Cerebellar nuclear complex (tissue), 1 donor: ENCODE measurements at regions not wholly inside any gene's neighbourhood (a gene's known extent, or its start where the extent isn't known, plus 50 kb on each side); places are given as distances from the start of the nearest gene placed in this dataset.
"Not testable (repeated sequence)": the region's sequence is repeated elsewhere in the genome, so short reads cannot be mapped to it uniquely, and the experiment has no call there.

Source experiments
- DNase-seq, 2 experiments: peaks; one replicate each; lab custom pipeline; 2025; lab: John Stamatoyannopoulos, UW

DNA sequence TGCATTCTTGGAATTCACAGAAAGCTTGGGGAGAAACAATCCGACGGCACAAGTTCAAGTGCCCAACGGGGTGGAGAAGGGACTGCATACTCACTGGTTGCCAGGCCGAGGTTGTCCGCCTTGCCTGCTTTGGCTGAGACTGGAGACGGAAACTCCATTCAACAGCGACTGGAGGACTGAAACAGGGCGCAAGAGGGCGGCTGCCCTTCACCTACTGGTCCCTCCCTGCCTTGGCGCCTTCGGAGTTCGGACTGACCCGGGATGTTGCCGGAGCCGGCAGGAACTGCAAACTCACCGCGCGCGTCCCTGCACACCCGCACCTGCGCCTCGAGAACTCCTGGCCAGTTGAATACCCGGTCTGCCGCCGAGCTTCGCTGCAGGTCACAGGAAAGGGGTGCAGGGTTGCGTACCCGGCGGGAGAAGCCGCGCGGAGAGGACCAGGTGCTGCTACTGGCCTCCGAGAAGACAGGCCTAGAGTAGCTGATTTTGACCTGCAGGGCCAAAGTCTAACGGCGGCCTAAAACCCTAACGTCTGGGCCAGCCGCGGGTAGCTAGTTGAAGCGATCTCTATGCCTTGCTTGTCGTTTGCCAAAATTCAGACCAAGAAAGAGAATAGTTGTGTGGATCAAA, 132.9 kb downstream of the FAM72B start:
- DNase-seq, result not testable (repeated sequence)

DNA sequence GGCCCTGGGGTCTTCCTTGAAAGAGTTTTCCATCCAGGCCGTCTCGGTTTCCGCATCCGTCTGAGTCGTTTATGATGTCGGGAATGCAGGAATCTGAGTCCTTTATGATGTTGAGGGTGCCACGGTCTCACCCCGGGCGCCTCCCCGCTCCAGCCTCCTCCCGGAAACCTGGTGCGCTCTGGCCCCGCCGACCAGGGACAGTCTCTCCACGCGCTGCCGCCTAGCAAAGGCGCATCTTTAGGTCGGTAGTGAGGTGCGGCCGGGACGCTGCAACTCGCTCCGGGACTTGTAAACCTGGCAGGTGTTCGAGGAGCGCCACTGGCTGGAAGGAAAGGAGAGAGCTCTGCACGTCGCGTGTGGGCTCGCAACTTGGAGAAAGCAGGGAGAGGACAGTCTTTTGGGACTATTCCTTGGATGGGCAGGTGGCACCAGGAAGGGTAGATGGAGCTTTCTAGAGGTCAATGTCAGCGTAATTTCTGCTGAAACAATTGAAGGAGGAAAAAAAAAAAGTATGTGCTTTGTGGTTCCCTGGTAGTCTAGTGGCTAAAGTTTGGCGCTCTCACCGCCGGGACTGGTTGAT, 132.0 kb downstream of the FAM72B start:
- not testable (repeated sequence) for DNase-seq

DNA sequence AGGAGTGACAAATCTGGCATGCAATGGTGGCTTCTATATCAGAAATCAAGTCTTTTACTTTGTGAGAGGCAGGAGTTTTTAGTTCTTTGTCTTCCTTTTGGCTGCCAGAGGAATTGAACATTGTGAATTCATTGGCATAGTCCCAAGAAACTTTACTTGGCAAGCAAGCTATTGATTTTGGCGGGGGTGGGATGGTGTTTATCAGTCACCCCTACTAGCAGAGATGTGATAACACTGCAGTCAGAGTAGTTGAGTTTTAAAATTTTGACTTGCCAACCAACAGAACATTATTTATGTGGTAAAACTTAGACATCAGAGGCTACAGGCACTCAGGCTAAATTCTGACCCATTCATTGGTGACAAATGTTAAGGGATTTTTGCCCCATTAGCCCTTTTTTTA, 129.2 kb downstream of the FAM72B start:
- DNase-seq, result not testable (repeated sequence)

DNA sequence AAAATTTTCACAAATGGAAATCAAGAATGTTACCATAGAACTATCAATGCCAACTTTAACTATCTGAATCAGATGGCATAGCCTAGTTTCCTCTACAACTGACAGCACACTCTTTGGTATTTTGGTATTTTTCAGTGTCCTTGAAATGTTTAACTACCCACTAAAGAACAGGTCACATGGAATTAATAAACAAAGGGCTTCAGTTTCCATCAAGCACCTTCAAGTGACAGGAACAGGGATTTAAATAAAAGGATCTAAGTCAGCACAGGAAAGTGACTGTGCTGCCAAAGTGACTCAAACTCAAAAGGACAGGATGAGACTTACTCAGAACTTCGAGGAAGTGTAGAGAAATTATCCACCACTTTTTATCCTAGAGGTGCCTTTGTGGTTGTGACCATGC, 117.2 kb downstream of the FAM72B start:
- DNase-seq, result not testable (repeated sequence)

DNA sequence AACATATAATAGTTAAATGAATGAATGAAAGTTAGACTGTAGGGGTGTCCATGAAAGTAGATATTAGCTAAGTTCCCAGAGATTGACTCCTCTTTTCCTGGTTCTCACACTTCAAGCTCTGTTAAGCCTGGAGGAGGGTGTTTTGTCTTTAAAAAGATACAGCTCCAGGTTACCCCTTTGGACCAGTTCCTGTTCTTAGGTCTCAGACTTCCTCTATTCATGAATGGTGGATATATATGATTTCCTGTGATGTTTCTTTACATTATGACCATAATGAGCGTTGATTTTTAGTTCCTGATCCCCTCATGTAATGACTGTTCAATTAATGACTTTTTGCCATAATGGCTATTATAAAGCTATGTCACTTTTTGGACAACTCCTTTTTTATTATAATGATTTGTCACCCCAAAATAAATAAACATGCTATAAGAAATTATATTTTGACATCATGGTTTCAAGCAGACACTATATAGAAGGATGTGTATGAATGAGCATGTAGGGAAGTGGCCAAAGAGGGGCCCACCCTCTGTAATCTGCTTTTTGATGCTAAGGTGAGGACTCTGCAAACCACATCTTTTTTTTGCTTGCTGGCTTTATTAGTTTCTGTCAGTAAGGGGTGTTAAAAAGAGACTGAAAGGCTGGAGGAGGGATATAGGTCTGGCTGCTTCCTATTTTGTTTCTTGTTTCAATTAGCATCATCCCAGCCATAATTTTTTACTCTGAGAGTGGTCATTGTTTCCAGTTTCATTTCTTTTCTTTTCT, 115.2 kb downstream of the FAM72B start:
- not testable (repeated sequence) for DNase-seq

DNA sequence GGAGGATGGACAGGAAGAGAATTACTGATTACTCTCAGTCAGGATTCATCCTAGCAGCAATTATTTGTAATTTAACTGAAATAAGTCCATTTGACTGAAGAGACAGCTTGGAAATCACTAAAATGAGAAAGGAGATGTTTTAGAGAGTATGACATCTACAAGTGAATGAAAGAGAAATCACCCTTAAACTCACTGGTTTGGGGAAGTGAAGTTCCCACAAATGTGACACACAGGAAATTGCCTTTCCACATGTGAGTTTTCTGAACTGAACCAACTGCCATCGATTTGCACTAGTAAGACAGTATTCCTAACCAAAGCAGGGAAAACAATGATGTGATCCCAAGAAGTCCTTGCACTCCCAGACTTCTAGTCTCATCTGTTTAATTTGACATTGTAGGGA, 110.3 kb downstream of the FAM72B start:
- not testable (repeated sequence) for DNase-seq

DNA sequence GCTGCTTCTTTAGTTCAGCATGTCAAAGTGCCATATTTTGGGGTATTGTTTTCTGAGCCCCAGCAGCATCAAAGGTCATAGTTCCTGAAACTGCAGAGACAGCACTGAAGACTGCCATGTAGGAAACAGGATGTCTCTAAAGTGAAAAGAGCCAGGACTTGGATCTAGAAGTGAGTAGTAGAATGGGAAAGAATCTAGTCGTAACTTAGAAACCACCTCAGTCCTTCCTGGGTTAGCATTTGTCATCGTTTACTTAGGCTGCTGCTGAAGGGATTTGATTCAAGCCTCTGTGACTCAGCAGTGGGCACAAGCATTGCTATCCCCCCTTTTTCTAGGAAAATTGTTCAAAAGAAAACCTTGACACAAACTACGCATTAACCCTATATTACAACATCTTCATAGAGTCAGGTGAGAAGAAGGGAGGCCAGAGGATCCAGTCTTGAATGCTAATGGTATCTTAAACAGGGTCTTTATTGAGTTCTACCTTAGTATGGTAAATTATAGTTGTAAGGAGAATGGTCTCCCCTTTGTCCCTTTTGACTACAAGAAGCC, 108.8 kb downstream of the FAM72B start:
- DNase-seq, result not testable (repeated sequence)

DNA sequence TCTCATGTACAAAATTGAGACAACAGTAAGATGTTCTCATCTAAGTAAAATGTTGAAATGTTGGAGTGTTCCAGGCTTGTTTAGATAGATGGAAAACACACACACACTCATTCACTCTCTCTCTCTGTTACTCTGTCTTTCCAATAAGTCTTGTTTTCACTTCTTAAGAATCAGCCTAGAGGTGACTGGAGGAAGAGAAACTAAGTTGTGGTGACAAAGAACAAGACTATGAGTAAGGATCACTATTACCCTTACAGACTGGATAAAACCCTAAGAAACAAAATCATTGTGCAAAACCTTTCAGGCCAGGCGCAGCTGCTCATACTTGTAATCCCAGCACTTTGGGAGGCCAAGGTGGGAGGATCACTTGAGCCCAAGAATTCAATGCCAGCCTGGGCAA, 107.5 kb downstream of the FAM72B start:
- not testable (repeated sequence) for DNase-seq

DNA sequence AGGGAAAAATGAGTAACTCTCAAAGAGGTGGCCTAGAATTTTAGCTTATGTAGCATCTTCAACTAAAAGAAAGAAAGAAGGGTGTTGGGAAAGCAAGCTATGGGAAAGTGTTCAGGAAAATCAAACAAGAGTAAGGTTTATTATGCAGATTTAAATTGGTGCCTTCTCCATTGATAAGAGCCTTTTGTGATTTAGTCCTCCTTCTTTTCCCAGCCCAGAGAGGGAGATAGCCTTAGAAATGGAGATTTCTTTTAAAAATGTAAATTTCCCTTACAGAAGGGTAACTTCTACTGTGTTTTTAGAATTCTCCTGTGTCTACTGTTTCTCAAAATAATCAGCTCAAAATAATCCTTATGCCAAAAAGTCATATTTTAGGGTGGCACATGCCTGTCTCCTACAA, 104.5 kb downstream of the FAM72B start:
- DNase-seq, result not testable (repeated sequence)

DNA sequence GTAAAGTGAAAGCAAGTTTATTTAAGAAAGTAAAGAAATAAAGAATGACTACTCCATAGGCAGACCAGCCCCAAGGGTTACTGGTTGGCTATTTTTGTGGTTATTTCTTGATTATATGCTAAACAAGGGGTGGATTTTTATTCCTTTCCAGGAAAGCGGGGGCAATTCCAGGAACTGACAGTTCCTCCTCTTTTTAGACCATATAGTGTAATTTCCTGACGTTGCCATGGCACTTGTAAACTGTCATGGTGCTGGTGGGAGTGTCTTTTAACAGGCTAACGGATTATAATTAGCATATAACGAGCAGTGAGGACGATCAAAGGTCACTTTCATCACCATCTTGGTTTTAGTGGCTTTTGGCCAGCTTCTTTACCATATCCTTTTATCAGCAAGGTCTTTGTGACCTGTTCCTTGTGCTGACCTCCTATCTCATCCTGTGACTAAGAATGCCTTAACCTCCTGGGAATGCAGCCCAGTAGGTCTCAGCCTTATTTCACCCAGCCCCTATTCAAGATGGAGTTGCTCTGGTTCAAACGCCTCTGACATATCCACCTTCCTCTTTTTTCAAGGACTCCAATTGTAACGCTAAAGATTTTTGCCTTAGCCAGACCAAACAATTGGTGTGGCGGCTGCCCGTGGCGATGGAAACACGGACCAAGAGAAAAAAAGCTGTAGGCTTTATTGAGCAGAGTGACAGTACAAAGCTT, 103.8 kb downstream of the FAM72B start:
- not testable (repeated sequence) for DNase-seq

DNA sequence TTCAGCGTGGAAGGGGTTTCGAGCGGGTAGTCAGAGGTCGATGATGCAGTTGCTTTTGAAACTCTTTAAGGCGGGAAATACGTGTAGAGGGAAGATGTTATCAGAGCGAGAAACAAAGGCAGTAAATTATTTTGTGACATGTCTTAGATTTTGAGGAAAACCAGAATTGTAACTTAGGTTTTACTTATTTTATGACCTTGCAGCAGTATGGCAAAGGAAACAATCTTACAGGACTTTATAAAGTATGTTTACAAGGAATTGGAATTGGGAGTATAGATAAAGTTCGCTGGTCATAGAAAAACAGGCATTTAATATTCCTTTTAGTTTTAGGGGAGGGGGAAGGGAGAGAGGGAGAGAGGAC, 103.3 kb downstream of the FAM72B start:
- not testable (repeated sequence) for DNase-seq

DNA sequence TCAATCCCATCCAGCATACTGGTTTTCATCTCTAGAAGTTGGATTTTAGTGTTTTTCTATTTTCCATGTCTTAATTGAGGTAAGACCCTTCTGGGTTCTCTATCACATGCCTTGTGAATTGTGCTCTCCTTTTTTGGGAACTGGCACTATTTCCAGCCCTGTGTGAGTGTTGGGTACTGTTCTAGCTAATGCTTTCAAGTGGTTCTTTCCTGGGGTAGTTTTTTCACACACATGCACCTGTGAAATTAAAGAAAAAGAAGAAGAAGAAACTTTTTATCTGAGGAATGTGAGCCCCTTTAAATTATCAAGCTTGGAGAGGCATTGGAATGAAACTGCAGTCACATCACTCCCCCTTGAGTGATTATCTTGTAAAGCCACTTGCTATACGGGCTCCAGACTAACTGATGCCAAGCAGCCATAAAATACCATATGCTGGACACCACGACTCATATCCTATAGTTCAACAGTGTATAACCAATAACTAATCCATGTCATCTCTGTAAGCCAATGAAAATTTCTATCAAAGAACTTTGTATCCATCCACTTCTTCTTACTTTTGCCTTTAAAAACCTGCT, 102.4 kb downstream of the FAM72B start:
- DNase-seq, result not testable (repeated sequence)

DNA sequence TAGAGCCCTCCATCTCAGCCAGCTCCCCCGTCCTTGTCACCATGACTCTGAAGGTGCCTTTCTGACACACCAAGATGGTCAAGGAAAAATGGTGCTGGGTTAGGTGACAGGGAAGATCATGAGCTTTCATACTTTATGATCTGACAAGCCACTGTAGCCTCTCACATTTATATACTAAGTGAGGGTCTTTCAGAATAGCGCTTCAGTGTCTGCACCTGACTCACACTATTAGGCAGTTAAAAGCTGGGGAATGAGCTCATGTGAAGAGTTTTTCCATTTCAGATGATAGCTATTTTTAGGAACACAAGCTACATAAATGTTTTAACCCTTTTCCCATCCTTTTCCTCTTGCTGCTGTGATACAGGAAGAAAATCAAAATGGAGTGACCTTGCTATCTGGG, 101.1 kb downstream of the FAM72B start:
- not testable (repeated sequence) for DNase-seq

DNA sequence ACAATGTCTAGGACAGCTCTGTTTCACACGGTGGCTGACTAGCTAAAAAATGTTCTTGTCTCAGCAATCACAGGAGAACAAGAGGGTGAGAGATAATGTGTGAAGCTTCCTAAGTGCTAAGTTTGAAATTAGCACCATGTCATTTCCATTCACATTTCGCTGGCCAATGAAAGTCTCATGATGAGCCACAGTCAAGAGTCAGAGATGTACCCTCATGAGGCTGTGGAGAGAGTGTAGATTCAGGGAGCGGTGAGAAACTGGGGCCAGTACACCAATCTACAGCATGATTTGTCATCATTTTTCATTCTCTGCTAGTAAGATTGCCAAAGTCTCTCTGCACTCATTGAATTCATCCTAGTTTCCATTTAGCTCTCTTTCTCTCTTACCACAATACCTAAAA, 97.9 kb downstream of the FAM72B start:
- DNase-seq, result not testable (repeated sequence)

DNA sequence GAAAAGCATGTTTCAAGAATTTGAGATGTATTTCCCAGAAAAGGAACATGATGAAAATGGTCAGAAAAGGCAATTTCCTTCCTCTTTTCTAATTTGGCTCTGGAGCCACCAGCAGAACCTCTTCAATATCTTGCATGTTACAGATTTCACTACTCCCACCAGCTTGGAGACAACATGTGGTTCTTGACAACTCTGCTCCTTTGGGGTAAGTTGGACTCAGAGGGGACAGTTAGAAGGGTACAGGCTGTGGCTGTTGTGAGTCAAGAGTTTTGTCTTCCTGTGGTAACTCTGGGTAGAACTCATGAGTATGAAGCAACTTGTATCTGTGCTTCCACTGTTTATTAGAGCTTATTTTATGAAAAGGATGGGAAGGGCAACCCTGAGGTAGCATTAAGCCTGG, 96.9 kb downstream of the FAM72B start:
- not testable (repeated sequence) for DNase-seq

DNA sequence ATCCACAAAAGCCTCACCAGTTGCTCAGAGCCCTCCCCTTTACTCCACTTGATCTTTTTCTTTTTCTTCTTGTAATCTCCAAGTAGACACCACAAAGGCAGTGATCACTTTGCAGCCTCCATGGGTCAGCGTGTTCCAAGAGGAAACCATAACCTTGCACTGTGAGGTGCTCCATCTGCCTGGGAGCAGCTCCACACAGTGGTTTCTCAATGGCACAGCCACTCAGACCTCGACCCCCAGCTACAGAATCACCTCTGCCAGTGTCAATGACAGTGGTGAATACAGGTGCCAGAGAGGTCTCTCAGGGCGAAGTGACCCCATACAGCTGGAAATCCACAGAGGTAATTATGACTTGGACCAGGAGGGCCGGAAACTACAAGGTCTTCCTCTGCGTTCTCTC, 95.6 kb downstream of the FAM72B start:
- DNase-seq, result not testable (repeated sequence)

DNA sequence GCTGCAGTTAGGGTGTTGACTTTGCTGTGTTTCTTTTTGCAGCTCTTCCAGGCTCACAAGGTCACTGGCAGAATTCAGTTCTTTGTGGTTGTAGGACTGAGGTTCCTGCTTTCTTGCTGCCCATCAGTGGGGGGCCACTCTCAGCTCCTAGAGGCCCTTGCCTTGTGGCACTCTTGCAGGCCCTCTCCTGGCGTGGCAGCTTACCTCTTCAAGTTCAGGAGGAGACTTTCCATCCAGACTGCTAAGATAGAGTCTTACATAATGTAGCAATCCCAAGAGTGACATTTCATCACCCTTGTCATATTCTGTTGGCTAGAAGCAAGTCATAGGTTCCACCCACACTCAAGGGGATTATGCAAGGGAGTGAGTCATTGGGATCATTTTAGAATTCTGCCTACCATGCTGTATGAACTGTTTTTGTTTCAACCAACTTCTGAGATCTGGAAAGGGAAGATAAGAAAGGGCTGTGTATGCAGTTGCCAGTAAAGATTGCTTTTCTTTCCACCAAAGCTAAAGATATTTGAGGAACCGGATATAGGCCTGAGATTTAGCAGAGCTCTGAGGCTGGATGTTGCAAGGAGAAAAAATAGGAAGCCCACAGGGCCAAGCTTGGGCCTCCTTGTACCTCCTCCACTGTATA, 91.7 kb downstream of the FAM72B start:
- not testable (repeated sequence) for DNase-seq

DNA sequence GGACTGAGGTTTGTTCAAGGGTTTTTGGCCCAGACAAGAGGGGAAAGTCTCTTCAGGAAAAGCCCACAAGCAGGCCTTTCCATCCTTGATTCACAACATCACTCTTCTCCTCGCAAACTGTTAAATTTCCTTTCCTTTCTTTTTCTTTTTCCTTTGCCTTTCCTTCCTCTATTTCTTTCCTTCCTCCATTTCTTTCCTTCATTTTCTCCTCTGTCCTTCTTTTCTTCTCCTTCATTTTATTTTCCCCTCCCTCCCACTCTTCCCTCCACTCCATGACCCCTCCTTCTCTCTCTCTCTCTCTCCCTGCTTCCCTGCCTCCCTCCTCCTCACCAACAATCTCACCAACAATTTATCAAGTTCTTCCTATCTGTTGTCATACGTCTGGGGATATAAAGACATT, 89.1 kb downstream of the FAM72B start:
- not testable (repeated sequence) for DNase-seq

DNA sequence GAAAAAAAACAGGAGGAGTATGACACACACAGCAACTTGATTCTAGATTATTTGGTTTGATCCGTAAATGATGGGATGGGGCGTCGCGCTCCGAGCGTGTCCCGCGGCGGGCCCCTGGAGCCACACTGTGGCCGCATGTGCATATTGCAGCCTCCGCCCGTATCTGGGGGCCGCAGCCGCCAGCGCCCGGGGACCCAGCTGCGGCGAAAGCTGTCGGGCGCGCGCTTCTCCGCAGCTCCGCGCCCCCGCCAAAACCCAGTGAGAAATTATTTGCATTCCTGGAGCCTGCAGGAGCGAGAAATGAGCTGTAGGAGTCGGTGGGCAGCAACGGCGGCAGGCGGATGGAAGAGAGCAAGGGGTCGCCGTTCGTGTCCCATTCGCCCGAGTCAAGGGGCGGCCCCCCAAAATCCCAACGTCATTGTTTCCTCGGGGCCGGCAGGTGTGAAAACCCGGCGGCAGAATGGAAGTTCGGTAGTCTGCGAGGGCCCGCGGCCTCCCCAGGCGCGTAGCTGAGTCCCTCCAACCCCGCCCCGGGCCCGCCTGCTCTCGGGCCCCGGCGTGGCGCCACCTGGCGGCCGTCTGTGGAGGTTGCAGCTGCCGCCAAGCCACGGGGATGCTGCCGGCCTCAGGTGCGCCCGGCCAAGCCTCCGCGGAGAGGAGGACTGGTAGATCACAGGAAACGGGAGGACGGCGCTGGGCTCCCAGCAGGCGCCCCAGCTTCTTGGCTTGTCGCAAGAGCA, 86.8 kb downstream of the FAM72B start:
- peak in 1 of 2 experiments; percentile 4 for DNase-seq

DNA sequence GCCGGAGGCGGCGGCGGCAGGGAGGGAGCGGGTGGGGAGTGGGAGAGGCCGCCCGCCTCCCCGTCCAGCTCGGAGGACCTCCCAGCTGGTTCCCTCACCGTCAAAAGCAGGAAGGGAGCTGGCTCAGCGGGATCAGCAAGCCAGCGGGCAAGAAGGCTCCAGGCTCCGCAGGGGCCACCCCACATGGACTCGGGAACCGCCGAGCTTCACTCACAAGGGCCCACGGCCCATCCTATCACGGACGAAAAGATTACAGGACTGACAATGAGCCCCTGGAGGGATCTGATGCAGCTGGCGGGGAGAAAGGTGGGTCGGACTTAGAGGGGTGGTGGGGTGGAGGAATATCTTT, 86.3 kb downstream of the FAM72B start:
- DNase-seq, result not testable (repeated sequence)

DNA sequence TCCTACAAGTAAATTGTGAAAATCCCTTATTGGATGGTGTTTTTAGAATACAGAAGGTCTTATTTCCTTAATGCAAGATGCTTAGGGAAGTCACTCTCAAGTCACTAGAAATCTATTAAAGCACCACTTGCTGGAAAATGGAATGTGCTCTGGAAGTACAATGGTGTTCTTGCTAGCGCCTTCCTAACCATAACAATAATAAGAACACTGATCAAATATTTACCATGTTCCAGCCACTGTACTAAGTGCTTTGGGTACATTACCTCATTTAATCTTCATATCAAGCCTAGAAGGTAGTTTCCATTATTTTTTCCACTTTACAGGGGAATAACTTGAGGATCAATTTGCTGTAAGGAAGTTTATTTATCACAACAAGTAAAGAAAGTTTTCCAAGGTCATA, 75.1 kb downstream of the FAM72B start:
- not testable (repeated sequence) for DNase-seq
